ENCODE measurements at regions not wholly inside any gene's neighbourhood (a gene's known extent, or its start where the extent isn't known, plus 50 kb on each side); places are given as distances from the start of the nearest gene placed in this dataset.
"Not testable (repeated sequence)": the region's sequence is repeated elsewhere in the genome, so short reads cannot be mapped to it uniquely, and the experiment has no call there.

DNA sequence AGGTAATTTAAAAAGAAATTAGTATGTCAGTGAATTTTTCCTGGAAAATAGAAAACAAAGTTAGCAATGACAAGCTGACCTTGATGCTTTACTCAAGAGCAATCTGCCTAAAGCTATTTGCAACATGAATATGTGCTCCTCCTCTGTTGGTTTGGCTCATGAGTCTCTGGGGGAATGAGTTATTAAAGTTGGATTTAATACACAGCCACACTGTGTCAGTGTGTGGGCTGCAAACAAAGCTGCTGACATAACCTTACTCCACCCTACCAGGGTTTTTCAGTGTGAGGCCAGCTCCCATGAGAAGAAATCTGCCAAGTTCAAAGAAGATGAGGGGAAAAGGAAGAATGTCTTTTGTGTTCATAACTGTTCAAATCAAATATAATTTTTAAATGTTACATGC lies 280.5 kb downstream of the TLL1 start:
- no peak for DNase-seq (ENCODE audit: low read depth in 2 of 3, low spot score in 2 of 3)

DNA sequence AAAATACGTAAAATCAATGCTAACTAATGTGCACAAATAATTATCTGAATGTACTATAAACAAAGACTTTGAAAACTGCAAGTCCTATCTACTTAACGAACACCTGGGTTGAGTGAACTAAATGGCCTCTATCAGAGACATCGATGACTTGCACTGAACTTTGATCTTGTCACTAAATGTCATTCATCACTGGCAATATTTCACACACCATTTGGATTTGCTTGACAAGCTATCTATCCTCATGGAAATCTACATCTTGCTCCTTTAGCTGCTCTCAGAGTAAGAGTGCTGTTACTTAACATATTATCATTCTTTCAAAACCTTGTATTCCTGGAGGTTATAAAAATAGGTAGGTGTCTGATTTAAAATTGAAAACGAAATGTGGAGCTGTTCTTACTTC lies 289.3 kb downstream of the TLL1 start:
- no peak for DNase-seq (ENCODE audit: low read depth in 2 of 3, low spot score in 2 of 3)

DNA sequence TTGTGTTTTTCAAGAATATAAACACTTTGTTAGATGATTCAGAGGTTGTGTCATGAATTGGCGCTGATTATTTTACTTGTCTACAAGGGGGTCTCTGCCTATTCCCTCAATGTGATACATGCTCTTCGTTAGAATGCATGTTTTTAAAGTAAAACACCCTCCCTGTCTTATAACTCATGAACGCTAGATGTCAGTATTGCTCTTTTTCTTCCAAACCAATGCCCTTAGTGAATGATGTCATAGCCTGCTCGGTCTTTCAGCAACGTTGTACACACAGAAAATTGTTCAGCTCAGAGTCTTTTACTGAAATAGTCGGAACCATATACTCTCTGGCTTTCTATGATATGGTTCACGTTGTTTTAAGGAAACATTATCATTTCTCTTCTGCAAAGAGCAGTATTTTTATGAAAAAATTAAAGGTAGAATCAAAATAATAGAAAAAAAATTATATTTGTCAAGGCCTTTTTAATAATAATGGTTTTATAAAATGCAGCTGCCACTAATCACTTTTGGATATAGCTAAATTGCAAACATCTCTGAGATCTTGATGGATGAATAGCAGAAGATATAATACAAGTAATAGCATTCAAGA lies 292.9 kb downstream of the TLL1 start:
- DNase-seq (ENCODE audit: low read depth in 2 of 3, low spot score in 2 of 3): peak in 2 of 3 donors; percentile 44 to 86

DNA sequence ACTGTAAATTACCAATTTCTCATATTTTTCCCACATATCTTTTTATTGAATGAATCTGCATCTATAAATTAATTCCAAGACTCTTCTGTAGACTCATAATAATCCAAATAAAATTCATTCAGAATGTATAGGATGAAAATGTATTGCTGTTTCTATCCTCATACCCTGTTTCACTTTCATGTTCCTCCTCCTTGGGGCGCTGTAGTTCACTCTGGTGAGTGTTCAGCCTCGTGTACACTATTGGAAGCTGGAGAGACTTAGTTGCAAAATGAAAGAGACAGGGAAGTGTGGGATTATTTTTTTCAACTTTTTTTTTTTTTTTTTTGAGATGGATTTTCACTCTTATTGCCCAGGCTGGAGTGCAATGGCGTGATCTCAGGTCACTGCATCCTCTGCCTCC lies 296.1 kb downstream of the TLL1 start:
- peak in 1 of 3 donors; percentile 22 for DNase-seq (ENCODE audit: low read depth in 2 of 3, low spot score in 2 of 3)

DNA sequence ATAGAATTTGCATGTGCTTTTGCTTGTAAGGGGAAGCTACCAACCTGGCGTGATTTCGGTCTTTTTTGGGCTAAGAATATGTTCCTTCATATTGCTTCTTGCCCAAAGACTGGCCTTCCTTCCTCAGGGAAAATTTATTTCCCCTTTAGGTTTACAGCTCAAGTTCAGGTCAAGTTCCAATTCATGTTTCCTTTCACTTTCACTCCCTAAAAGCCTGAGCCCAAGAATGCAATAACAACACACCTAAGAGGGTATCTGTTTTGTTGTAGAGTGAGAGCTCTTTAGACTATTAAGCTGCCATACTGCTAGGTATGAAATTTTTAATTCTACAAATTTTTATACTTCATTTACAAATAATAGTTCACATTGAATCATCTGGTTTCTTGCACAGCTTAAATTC lies 299.6 kb downstream of the TLL1 start:
- no peak for DNase-seq (ENCODE audit: low read depth in 2 of 3, low spot score in 2 of 3)

DNA sequence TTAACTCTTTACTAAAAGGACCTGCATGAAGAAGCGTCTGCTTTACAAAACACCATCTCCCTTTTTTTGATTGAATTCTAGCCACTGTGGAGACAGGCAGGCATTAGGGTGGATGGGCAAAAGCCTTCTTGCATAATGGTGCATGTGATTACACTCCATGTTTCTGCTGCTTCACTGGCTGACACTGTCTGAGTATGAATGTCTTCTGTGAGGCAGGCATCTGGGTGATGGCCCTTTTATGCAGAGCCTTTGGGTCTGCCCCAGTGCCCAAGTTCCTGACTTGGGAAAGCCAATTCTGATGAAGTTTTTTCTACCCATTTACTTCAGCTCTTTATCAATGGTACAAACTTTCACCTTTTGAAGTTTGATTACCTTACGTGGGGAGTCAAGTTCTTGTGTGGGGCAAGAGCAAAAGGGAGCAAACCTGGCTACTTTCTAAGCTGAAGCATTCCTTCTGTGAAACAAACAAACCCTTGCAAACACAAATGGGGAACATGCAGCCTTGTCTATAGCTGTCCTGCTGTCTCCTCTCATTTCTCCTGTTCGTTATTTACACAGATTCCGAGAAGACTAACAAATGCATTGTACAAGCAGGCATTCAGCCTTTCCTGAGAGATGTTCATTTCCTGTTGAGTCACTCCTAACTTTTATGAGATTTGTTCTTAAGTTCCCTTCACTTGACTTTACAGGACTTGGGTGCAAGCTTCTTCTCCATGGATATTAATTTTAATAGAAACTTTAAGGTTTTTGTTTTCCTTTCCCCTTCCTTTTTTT lies 301.9 kb downstream of the TLL1 start:
- DNase-seq (ENCODE audit: low read depth in 2 of 3, low spot score in 2 of 3): no peak

DNA sequence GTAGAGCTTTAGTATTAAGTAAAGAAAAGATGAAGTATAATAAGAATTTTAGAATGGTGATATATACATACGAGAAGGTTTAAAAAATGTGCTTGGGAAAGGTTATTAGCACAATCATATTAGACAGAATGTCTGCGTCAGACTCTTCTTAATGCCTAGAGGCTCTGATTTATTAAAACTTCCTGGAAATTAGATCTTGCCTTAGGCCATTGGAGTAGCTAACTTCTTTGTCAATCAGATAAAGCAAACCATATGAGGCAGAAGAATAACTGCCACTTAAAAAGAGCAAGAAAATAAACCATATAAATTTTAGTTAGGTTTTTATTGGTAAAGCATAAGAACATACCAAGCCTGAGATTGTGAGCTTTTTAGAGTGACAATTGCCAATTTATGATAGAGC lies 309.1 kb downstream of the TLL1 start:
- DNase-seq (ENCODE audit: low read depth in 2 of 3, low spot score in 2 of 3): no peak

DNA sequence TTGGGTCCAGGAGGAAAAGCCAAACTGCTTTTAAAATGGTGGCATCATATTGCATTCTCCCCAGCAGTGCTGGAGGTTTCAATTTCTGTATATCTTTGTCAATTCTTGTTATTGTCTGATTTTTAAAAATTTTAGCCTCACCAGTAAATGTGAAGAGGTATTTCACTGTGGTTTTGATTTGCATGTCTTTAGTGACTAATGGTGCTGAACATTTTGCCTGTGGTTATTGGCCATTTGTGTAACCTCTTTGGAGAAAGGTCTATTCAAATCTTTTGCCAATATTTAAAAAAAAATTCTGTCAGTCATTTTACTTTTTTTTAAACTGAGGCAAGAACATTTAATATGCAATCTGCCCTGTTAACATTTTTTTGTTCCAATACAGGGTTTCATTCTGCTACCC lies 322.1 kb downstream of the TLL1 start:
- DNase-seq (ENCODE audit: low read depth in 2 of 3, low spot score in 2 of 3): no peak

DNA sequence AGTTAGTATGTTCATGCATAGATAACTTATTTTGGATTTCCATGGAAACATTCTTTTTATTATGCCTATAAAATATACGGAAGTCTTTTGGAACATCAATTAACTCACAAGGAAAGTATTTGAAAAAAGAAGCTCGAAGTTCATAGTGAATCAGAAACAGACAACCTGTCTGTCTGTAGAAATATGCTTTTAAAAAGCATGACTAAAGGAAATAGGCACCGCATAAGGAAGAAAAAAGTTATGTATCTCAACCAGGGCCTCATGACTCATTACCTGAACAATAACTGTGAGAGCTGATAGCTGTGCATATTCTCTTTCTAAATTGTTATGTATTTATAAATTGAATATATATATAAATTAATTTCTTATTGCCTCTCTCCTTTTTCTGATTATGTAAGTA lies 324.1 kb downstream of the TLL1 start:
- DNase-seq (ENCODE audit: low read depth in 2 of 3, low spot score in 2 of 3): no peak

DNA sequence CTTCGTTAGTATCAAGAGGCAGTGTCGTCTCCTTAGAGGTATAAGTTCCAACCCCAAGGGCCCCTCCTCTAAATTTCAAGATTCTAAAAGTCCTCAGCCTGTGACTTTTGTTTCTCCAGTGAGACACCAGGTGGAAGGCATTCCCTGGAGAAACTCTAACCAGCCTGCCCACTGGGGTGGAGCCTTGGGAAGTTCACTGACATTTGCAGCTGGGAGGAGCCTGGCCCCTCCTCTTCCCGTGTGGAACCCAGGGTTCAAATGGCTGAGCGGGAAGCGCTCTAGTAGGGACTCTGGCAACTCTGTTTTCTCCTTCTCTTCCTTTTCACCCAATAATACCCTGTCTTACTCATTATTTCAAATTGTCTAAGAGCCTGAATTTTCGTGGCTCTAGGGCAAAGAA lies 325.0 kb downstream of the TLL1 start:
- DNase-seq (ENCODE audit: low read depth in 2 of 3, low spot score in 2 of 3): no peak

DNA sequence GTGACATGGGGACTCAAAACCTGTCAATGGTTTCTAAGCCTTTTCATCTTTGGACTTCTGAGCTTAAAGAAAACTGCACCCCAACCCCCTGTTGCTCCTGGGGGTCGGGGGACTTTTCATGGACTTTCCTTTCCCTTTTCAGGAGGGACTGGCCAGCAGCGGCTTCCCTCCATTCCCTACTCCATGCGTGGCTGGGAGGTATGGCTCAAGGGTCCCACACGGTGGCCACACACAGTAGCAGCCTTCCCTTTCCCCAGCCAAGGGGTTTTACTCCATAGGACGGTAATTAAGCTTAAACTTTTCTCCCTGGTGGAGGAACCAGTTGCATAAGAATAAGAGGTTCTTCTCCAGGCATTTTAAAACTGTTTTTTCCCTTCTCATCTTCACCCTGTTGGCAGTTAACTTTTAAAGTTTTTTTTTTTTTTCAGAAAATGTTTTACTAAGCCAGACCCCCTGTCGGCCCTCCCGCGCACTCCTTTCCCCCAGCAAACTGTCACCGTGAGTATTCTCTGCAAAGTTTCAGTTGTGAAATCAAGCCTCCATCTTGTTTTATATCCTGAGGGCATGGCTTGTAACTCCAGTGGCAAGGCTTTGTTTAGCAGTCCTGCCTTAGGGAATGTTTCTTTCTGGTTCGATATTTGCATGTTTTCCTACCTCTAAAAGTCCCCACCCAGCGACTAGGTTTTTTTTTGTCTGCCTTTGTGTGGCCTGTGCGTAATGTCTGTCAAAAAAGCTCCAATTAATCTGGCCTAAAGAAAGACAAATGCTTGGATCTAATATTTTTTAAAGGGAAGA lies 325.7 kb downstream of the TLL1 start:
- DNase-seq (ENCODE audit: low read depth in 2 of 3, low spot score in 2 of 3): no peak

DNA sequence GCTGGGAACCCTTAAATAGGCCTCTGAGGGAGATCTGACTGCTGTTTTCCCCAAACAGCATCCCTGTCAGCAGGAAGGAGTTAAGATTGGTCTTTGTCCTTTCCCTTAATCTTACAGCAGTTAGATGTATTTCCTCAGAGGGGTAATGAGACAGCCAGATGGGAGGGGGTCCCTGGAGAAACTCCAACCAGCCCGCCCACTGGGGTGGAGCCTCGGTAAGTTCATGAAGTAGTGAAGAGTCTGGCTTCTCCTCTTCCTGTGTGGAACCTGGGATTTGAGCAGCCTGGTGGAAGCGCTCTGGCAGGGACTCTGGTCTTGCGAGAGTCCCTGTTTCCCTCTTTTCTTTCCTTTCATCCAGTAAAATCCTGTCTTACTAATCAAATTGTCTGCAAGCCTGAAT lies 330.0 kb downstream of the TLL1 start:
- no peak for DNase-seq (ENCODE audit: low read depth in 2 of 3, low spot score in 2 of 3)

DNA sequence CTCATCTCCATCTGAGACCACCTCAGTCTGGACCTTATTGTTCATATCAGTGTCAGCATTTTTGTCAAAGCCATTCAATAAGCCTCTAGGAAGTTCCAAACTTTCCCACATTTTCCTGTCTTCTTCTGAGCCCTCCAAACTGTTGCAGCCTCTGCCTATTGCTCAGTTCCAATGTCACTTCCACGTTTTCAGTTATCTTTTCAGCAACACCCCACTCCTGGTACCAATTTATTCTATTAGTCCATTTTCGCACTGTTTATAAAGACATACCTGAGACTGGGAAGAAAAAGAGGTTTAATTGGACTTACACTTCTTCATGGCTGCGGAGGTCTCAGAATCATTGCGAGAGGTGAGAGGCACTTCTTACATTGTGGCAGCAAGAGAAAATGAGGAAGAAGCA lies 339.3 kb downstream of the TLL1 start:
- DNase-seq (ENCODE audit: low read depth in 2 of 3, low spot score in 2 of 3): not testable (repeated sequence)

DNA sequence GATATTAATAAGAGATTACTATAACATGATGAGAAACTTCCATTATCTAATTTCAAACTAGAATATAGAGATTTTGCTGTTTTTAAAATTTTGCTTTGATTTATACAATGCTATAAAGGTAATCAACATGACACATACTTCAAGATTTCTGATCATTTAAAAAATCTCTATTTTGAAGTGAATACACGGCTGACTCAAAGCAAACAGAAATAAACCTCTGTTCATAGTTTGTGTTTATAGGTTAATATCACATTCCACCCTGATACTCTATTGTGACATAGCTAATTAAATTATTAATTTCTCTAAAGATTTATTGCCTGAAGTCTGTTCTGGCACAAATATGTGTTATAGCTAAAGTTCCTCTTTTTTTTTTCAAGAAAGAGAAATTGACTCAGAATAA lies 349.2 kb downstream of the TLL1 start:
- no peak for DNase-seq (ENCODE audit: low read depth in 2 of 3, low spot score in 2 of 3)

DNA sequence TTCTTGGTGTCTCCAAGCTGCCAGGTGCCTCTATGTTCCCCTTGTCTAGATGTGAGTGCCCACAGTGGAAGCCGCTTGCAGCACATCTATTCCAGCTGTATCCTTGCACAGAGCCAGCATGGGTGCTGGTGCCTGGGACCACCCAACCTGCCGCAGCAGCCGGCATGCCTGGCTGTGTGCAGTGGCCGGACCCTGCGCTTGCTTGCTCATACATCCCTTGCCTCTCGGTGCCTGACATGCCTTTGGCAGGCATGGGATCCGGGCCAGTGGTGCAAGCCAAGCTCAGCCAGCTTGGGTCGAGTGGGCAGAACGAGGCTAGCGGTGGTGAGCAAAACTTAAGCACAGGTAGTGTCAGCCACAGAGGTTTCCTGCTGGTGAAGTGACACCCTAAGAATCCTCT lies 355.1 kb downstream of the TLL1 start:
- DNase-seq (ENCODE audit: low read depth in 2 of 3, low spot score in 2 of 3): no peak

DNA sequence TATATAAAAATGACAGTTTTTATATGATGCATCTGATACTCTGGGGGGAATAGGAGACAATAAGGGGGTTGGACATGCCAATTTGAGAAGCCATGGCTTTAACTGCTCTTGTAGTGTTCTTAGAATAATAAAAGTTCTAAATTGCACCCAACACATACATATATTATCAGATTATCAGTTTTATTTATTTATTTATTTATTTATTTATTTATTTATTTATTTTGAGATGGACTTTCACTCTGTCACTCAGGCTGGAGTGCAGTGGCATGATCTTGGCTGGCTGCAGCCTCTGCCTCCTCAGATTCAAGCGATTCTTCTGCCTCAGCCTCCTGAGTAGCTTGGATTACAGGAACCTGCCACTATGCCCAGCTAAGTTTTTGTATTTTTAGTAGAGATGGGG lies 356.8 kb downstream of the TLL1 start:
- DNase-seq (ENCODE audit: low read depth in 2 of 3, low spot score in 2 of 3): no peak

DNA sequence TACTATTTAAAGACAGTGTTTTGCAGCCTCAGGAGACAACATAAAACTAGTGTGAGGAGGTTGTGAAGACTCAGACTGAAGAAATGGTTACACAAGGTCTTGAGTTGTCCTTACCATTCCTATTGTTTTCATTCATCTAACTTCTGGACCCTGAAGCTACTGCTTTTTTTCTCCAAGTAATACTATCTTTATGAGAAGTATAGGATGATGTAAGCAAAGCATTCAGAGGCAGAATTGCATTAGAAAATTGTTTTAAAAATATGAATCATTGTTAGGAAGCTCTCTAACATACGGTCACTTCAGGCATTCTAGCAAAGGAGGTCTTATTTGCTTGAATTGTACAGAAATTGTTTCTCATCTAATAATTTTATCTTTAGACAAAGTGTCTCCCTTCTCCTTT lies 357.8 kb downstream of the TLL1 start:
- DNase-seq (ENCODE audit: low read depth in 2 of 3, low spot score in 2 of 3): no peak

DNA sequence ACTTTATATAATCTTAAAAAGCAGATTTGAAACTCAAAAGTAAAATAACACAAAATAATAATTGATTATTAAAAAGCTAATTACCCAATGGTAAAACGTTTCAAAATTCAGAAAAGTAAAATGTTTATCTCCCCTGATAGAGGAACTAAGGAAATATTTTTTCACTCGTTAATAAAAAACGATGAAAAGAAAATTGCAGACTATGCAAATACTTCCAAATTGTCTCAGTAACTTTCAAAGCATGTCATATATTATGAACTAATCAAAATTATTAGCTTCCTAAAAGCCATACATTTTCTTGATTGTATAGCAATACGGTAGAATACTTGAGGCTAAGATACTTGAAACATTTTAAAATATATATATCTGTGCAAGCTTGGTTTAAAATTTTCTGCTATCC lies 366.3 kb downstream of the TLL1 start:
- no peak for DNase-seq (ENCODE audit: low read depth in 2 of 3, low spot score in 2 of 3)

DNA sequence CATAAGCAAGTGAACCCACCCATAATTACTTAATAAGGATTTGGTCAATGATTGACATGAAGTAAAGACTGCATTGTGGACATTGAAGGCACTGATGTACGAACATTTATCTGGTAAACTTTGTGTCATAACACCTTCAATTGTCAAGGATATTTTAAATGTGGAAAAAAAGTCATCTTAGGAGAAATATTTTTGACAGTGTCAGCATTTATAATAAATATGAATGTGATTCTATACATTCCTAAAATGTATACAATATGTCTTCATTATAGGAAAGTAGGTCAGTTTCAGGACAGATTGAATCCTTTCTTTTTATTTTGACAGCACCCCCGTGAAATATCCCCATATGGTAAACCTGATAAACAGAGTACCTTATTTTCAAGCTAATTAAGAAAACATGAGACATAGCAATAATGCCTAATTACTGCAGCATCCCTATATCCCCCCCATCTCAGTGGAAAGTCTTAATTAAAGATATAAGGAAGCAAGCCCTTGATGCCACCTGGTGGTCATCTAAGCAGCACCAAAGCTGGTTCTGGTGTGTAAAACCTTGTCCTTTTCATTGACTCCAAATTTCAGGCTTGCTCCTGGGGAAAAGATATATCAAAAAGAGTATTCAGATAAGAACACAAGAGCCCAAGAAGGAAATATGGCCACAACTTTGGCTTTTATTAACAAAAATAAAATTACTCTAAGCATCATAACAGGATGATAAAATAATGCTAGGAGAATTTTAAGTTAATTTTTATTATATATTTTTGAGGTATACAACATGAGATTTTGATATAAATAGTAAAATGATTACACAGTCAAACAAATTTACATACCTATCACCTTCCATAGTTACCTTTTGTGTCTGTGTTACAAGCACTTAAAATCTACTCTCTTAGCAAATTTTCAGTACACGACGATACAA lies 379.7 kb downstream of the TLL1 start:
- peak in 2 of 3 donors; percentile 1 to 36 for DNase-seq (ENCODE audit: low read depth in 2 of 3, low spot score in 2 of 3)

DNA sequence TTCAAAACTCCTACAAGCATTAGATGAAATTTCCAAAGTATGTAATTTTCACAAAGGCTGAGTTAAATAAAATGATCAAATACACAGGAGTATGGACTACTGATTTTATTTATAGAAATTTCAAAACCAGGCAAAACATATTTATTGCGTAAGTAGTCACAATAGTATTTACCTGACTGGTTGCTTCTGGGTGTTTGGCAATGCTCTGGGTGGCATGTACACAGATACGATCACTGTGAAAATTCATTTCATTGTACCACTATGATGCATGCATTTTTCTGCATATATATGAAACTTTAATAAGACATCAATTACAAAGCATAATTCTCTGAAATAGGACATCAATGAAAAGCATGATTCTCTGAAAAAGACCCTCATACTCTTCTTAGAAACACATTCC lies 384.2 kb downstream of the TLL1 start:
- no peak for DNase-seq (ENCODE audit: low read depth in 2 of 3, low spot score in 2 of 3)

DNA sequence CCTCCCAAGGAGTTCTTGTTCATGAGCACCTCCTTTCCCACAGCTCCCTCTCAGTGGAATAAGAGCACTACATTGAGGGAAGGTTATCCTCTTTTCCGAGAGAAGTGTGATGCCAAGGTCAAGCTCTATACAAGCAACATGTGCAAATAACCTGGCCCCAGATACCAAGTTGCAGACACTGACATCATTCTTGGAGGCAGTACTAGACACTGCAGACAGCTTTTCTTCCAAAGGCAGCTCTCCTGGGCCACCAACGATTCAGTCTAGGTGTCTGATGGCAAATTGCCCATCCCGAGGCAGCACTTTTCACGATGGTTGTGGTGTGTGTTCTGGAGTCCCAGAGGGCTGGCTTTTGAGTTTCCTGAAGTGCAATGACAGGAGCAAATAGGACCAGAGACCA lies 384.9 kb downstream of the TLL1 start:
- DNase-seq (ENCODE audit: low read depth in 2 of 3, low spot score in 2 of 3): no peak

Data from hematopoietic multipotent progenitor cell (in vitro differentiated cells).